Stimulated activated CD4-positive, alpha-beta T cell treated with anti-CD3 and anti-CD28 coated beads, Interleukin-15, amount 100 ng/mL, for 24 hours (primary cell): ENCODE measurements at regions not wholly inside any gene's neighbourhood (a gene's known extent, or its start where the extent isn't known, plus 50 kb on each side); places are given as distances from the start of the nearest gene placed in this dataset.

ENCODE experiments used
- DNase-seq: peaks from one replicate; pipeline ENCODE4 v3.0.0-alpha.2; 2020

GRCh38 chr2:221142341-221142740, 429.8 kb downstream of the EPHA4 start:
- DNase-seq: no peak

- DNase-seq: no peak
These were observed 428.9 kb downstream of the EPHA4 start for GRCh38 chr2:221143231-221143630.

- DNase-seq: no peak
These were observed 427.2 kb downstream of the EPHA4 start for GRCh38 chr2:221144909-221145308.

GRCh38 chr2:221145396-221145795, 426.7 kb downstream of the EPHA4 start:
- no peak for DNase-seq

GRCh38 chr2:221153226-221153625, 418.9 kb downstream of the EPHA4 start:
- no peak for DNase-seq

- DNase-seq: no peak
These were observed 417.9 kb downstream of the EPHA4 start for GRCh38 chr2:221154176-221154575.

- no peak for DNase-seq
These were observed 415.9 kb downstream of the EPHA4 start for GRCh38 chr2:221156062-221156734.

- DNase-seq: no peak
These were observed 410.9 kb downstream of the EPHA4 start for GRCh38 chr2:221161186-221161585.

- no peak for DNase-seq
These were observed 405.8 kb downstream of the EPHA4 start for GRCh38 chr2:221166292-221166691.

- no peak for DNase-seq
These were observed 404.5 kb downstream of the EPHA4 start for GRCh38 chr2:221167561-221167960.

- DNase-seq: no peak
These were observed 402.4 kb downstream of the EPHA4 start for GRCh38 chr2:221169724-221170123.

- DNase-seq: no peak
These were observed 401.6 kb downstream of the EPHA4 start for GRCh38 chr2:221170548-221170947.

GRCh38 chr2:221176667-221177066, 395.4 kb downstream of the EPHA4 start:
- DNase-seq: no peak

- no peak for DNase-seq
These were observed 394.0 kb downstream of the EPHA4 start for GRCh38 chr2:221178139-221178538.

- no peak for DNase-seq
These were observed 385.2 kb downstream of the EPHA4 start for GRCh38 chr2:221186873-221187272.

GRCh38 chr2:221189431-221190067, 382.6 kb downstream of the EPHA4 start:
- no peak for DNase-seq

- no peak for DNase-seq
These were observed 376.3 kb downstream of the EPHA4 start for GRCh38 chr2:221195829-221196228.

GRCh38 chr2:221197225-221197856, 374.8 kb downstream of the EPHA4 start:
- DNase-seq: no peak

- DNase-seq: no peak
These were observed 373.8 kb downstream of the EPHA4 start for GRCh38 chr2:221198309-221198708.

GRCh38 chr2:221200184-221200839, 371.8 kb downstream of the EPHA4 start:
- no peak for DNase-seq

- DNase-seq: no peak
These were observed 369.7 kb downstream of the EPHA4 start for GRCh38 chr2:221202431-221202830.

- DNase-seq: no peak
These were observed 369.0 kb downstream of the EPHA4 start for GRCh38 chr2:221203125-221203524.

GRCh38 chr2:221203856-221204255, 368.2 kb downstream of the EPHA4 start:
- no peak for DNase-seq

GRCh38 chr2:221204699-221205098, 367.4 kb downstream of the EPHA4 start:
- no peak for DNase-seq
